Activated CD8-positive, alpha-beta memory T cell treated with anti-CD3 and anti-CD28 coated beads, Interleukin-2, amount 50 U/mL, for 4 hours (primary cell): ENCODE measurements at regions not wholly inside any gene's neighbourhood (a gene's known extent, or its start where the extent isn't known, plus 50 kb on each side); places are given as distances from the start of the nearest gene placed in this dataset.

Source experiments
- DNase-seq: peaks from one replicate; pipeline ENCODE4 v3.0.0-alpha.2; 2020

GRCh38 chr1:101317590-101317989, 80.8 kb downstream of the S1PR1 start:
- no peak for DNase-seq

DNA sequence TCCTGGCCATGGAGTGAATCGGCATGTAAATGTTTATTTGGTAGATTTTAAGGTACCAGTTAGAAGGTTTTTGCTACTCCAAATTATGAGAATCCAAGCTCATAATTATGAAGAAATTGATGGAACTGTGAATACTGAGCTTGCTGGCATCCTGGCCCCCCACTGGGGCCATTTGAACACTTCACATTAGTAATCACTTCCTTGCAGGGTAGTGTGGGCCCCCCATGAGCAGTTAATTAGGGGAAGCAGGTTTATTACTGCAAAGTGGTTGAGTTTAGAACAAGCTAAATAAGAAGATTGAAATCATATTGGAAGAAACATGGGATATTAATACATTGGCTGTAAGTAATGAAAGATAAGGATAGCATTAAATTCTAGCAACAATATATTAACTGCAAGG, 86.7 kb downstream of the S1PR1 start:
- DNase-seq: no peak

GRCh38 chr1:101325144-101325543, 88.3 kb downstream of the S1PR1 start:
- no peak for DNase-seq

DNA sequence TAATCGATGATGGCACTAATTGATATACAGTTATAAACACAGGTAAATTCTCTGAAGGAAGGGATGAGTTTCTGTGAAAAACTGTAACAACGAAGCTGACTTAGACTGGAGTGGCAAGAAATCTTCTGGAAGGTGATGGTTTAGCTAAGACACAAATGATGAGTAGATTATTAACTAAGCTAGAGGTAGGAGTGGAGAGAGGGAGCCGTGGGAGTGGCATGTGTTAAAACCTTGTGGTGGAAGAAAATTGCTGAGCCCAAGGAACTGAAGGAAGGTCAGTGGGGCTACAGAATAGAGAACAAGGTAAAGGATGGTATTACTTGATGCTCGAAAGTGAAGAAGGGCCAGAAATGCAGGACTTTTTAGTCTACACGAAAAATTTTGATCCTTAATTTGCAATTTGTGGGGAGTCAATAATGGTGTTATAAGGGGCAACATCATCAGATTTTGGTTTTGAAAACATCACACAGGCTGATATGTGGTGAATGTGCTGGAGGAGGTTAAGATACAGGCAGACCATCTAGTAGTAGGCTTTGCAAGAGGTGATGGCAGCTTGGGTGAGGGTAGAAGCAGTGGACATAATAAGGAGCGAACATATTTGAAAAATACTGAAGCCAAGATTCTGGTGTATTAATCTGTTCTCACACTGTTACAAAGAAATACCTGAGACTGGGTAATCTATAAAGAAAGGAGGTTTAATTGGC, 93.8 kb downstream of the S1PR1 start:
- DNase-seq: no peak

DNA sequence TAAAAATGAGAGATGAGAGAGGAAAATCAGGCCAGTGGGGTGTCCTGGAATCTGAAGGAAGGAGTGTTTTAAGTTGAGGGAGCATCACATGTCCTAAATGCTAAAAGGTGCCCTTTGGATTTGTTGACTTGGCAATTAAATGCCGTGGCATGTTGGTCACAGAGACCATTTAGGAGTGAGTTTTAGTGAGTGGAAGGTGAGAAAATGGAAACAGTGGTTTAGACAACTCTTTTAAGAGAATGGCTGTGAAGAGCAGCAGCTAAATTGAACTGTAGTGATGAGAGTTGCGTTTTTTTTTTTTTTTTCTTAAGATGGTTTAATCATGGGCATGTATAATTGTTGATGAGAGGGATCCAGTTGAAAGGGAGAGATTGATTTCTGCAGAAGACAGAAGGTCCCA, 95.0 kb downstream of the S1PR1 start:
- DNase-seq: no peak

- no peak for DNase-seq
These were observed 95.8 kb downstream of the S1PR1 start for GRCh38 chr1:101332633-101333032.

- no peak for DNase-seq
These were observed 96.4 kb downstream of the S1PR1 start for GRCh38 chr1:101333186-101333585.

DNA sequence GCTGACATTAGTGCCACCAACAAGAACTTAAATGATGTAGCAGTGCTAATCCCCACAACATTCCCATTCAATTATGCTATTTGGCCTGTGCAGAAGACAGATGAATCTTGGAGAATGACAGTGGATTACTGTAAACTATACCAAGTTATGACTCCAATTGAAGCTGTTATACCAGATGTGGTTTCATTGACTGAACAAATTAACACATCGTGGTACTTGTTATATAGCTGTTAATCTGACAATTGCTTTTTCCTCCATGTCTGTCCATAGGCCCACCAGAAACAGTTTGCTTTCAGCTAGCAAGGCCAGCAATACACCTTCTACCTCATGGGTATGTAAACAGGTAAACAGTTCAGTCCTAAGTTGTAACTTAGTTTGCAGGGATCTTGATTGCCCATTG, 101.1 kb downstream of the S1PR1 start:
- no peak for DNase-seq

- peak; percentile 16 for DNase-seq
These were observed 102.1 kb downstream of the S1PR1 start for GRCh38 chr1:101338714-101339430.

- no peak for DNase-seq
These were observed 107.9 kb downstream of the S1PR1 start for GRCh38 chr1:101344745-101345144.

DNA sequence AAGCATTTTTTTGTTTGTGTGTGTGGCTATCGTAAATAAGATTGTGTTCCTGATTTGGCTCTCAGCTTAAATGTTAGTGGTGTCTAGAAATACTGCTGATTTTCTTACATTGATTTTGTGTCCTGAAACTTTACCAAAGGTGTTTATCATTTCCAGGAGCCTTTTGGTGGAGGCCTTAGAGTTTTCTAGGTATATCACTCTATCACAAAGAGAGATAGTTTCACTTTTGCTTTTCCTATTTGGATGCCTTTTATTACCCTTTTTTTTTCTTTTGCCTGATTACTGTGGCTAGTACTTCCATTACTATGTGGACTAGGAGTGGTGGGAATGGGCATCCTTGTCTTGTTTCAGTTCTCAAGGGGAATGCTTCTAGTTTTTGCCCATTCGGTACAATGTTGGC, 109.6 kb downstream of the S1PR1 start:
- DNase-seq: no peak

DNA sequence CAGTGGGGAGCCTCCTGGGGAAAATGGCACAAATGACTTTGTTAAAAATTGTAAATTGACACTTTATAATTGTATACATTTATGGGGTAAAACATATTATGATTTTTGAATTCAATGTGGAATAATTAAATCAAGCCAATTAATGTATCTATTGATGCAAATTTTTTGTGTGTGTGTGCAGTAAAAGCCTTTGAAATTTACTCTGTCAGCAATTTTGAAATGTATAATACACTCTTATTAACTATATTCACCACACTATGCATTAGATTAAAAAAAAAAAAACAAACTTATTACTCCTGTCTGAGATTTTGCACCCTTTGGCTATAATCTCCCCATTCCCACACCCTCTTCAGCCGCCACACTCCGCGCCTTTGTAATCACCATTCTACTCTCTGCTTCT, 119.2 kb downstream of the S1PR1 start:
- no peak for DNase-seq

GRCh38 chr1:101356604-101357443, 120.0 kb downstream of the S1PR1 start:
- no peak for DNase-seq

GRCh38 chr1:101357444-101357986, 120.7 kb downstream of the S1PR1 start:
- peak; percentile 64 for DNase-seq

DNA sequence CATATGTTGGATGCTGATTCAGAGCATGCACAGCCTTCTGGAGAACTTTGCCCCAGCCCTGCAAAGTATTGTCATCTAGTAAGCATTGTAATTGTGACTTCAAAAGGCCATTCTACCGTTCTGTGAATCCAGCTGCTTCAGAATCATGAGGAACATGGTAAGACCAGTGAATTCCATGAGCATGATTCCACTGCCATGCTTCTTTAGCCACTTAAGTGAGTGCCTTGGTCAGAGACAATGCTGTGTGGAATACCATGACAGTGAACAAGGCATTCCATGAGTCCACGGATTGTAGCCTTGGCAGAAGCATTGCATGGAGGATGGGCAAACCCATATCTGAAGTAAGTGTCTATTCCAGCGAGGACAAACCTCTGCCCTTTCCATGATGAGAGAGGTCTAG, 123.7 kb downstream of the S1PR1 start:
- no peak for DNase-seq

DNA sequence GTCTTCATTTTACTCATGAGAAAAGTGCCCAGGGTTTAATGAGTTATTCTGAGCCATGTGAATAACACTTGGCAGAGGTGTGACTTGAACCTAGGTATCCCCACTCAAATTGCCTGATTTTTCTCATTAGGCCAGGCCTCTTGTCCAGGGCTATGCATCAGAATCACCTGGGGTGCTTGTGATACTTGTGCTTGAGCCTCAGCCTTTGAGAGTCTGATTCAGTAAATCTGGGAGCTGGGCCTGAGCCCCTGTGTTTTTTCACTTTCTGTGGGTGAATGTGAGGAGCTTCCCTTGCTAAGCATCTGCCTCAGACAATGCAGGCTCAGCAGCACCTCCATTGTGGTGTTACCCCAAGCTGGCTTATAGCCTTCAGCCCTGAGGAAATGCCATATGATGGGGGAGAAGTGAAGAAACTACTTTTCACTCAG, 127.1 kb downstream of the S1PR1 start:
- DNase-seq: no peak

- DNase-seq: no peak
These were observed 127.7 kb downstream of the S1PR1 start for GRCh38 chr1:101364370-101365120.

DNA sequence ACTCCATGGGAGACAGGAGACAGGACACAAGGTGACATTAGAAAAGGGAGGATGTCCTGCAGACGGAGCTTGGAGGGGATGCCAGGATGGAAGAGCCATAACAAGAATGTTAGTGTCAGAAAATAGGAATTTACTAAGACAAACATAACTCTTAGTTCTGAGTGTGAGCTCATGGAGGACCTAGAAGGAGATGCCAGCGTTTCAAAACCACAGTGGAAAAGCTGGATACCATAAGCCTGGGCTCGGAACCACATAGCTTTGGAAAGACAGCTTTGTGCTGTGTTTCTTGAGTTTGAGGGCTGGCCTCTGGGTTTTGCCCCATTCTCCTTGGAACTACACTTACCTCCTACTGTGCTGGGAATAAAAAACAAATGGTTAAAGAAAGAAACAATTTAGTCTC, 128.4 kb downstream of the S1PR1 start:
- DNase-seq: no peak

- no peak for DNase-seq
These were observed 129.1 kb downstream of the S1PR1 start for GRCh38 chr1:101365878-101366277.

- DNase-seq: no peak
These were observed 129.8 kb downstream of the S1PR1 start for GRCh38 chr1:101366513-101367215.

DNA sequence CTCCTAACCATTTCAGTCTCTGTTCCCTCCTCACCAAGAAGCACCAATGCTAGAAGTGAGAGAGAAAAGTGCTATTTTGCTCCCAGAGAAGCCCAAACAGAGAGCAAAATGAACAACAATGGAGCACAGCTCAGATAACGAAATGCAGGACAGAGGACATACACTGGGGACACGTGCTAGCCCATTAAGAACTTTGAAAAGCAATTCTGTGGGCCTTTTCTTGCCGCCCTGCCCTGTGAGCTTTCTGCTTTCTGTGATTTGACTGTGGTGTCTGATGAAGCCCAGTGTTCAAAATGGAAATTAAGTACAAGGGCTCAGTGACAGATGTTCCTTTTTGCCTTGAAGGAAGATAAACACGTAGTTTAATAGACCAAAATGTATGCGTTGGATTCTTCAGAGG, 130.8 kb downstream of the S1PR1 start:
- no peak for DNase-seq

DNA sequence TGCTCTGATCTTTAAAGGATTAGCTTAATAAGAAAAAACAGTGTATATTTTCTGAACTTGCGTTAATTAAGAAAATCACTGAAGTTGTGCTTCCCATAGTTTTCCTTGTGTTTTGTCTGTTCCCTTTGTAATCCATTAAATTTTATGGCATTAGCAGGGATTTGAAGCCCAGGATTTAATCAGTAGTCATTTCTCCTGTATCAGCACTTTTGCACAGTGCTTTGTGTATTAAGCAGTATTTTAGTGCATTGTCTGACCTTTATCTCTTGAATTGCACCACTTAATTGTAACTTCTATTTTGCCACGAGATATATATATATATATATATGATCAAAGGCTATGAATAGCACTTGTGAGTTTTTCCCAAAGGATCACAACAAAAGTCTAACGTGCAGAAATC, 133.7 kb downstream of the S1PR1 start:
- DNase-seq: no peak
